ENCODE measurements at regions not wholly inside any gene's neighbourhood (a gene's known extent, or its start where the extent isn't known, plus 50 kb on each side); places are given as distances from the start of the nearest gene placed in this dataset.

GRCh38 chr5:34606101-34606500 lies 50.0 kb upstream of the RAI14 start:
- no peak for TF ChIP-seq CTCF (IDR thresholded peaks at IDR 0.05)
- TF ChIP-seq POLR2A (IDR thresholded peaks at IDR 0.05): no peak

Measured in adrenal gland (tissue), 5 donors.